ENCODE measurements at regions not wholly inside any gene's neighbourhood (a gene's known extent, or its start where the extent isn't known, plus 50 kb on each side); places are given as distances from the start of the nearest gene placed in this dataset.
"Not testable (repeated sequence)": the region's sequence is repeated elsewhere in the genome, so short reads cannot be mapped to it uniquely, and the experiment has no call there.

GRCh38 chr1:149713952-149714351, 68.5 kb upstream of the FCGR1A start:
- TF ChIP-seq, protein P1, sequence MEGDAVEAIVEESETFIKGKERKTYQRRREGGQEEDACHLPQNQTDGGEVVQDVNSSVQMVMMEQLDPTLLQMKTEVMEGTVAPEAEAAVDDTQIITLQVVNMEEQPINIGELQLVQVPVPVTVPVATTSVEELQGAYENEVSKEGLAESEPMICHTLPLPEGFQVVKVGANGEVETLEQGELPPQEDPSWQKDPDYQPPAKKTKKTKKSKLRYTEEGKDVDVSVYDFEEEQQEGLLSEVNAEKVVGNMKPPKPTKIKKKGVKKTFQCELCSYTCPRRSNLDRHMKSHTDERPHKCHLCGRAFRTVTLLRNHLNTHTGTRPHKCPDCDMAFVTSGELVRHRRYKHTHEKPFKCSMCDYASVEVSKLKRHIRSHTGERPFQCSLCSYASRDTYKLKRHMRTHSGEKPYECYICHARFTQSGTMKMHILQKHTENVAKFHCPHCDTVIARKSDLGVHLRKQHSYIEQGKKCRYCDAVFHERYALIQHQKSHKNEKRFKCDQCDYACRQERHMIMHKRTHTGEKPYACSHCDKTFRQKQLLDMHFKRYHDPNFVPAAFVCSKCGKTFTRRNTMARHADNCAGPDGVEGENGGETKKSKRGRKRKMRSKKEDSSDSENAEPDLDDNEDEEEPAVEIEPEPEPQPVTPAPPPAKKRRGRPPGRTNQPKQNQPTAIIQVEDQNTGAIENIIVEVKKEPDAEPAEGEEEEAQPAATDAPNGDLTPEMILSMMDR (CRISPR knock-in tag; IDR thresholded peaks at IDR 0.05), result not testable (repeated sequence)
- not testable (repeated sequence) for TF ChIP-seq JUND (CRISPR knock-in tag; IDR thresholded peaks at IDR 0.05); HINFP (CRISPR knock-in tag; IDR thresholded peaks at IDR 0.05; ENCODE audit: low read depth); EZH2 (conservative IDR thresholded peaks at IDR 0.05; ENCODE audit: low read depth, low read length); GABPA (IDR thresholded peaks at IDR 0.05; ENCODE audit: low read depth, low read length); GABPA (CRISPR knock-in tag; IDR thresholded peaks at IDR 0.05; ENCODE audit: low read depth); ARID3A (IDR thresholded peaks at IDR 0.05; ENCODE audit: low read depth, low read length); ZNF619 (CRISPR knock-in tag; IDR thresholded peaks at IDR 0.05); ZNF12 (CRISPR knock-in tag; IDR thresholded peaks at IDR 0.05); ZBTB7B (CRISPR knock-in tag; IDR thresholded peaks at IDR 0.05); ESRRA (CRISPR knock-in tag; IDR thresholded peaks at IDR 0.05; ENCODE audit: low read depth)
- TF ChIP-seq, protein P2, sequence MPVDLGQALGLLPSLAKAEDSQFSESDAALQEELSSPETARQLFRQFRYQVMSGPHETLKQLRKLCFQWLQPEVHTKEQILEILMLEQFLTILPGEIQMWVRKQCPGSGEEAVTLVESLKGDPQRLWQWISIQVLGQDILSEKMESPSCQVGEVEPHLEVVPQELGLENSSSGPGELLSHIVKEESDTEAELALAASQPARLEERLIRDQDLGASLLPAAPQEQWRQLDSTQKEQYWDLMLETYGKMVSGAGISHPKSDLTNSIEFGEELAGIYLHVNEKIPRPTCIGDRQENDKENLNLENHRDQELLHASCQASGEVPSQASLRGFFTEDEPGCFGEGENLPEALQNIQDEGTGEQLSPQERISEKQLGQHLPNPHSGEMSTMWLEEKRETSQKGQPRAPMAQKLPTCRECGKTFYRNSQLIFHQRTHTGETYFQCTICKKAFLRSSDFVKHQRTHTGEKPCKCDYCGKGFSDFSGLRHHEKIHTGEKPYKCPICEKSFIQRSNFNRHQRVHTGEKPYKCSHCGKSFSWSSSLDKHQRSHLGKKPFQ (CRISPR knock-in tag; IDR thresholded peaks at IDR 0.05; ENCODE audit: insufficient replicate concordance), result not testable (repeated sequence)

Data from HepG2 (cell line).